HG03175 (cell line): ENCODE measurements at regions not wholly inside any gene's neighbourhood (a gene's known extent, or its start where the extent isn't known, plus 50 kb on each side); places are given as distances from the start of the nearest gene placed in this dataset.

Experiments used
- ATAC-seq: cut with Tn5 transposase; IDR thresholded peaks from one replicate; pipeline ENCODE4 v1.9.1; 2021; ENCODE audit warnings: mild to moderate bottlenecking, moderate library complexity; ENCODE audit not compliant: unreplicated experiment

- no peak for ATAC-seq
Measured at GRCh38 chr9:87148331-87149104, 201.2 kb upstream of the GAS1 start.

GRCh38 chr9:87149799-87150198, 202.5 kb upstream of the GAS1 start:
- ATAC-seq, result no peak

- no peak for ATAC-seq
Measured at GRCh38 chr9:87152256-87152655, 204.9 kb upstream of the GAS1 start.

- ATAC-seq, result no peak
Measured at GRCh38 chr9:87156247-87156646, 208.9 kb upstream of the GAS1 start.

GRCh38 chr9:87157366-87158031, 210.2 kb upstream of the GAS1 start:
- ATAC-seq, result no peak

- no peak for ATAC-seq
Measured at GRCh38 chr9:87158765-87159164, 211.5 kb upstream of the GAS1 start.

- ATAC-seq, result no peak
Measured at GRCh38 chr9:87160148-87161102, 213.1 kb upstream of the GAS1 start.

GRCh38 chr9:87167161-87167560, 219.9 kb upstream of the GAS1 start:
- ATAC-seq, result no peak

GRCh38 chr9:87167582-87167981, 220.3 kb upstream of the GAS1 start:
- ATAC-seq, result no peak

- ATAC-seq, result no peak
Measured at GRCh38 chr9:87178302-87178701, 231.0 kb upstream of the GAS1 start.

- no peak for ATAC-seq
Measured at GRCh38 chr9:87179553-87180340, 232.4 kb upstream of the GAS1 start.

GRCh38 chr9:87180361-87180760, 233.1 kb upstream of the GAS1 start:
- ATAC-seq, result no peak

- no peak for ATAC-seq
Measured at GRCh38 chr9:87180841-87181240, 233.5 kb upstream of the GAS1 start.

GRCh38 chr9:87181670-87182069, 234.4 kb upstream of the GAS1 start:
- ATAC-seq, result no peak

GRCh38 chr9:87184956-87185642, 237.8 kb upstream of the GAS1 start:
- ATAC-seq, result no peak

GRCh38 chr9:87187656-87188055, 240.3 kb upstream of the GAS1 start:
- no peak for ATAC-seq

- ATAC-seq, result no peak
Measured at GRCh38 chr9:87189006-87189405, 241.7 kb upstream of the GAS1 start.

GRCh38 chr9:87193151-87193550, 245.8 kb upstream of the GAS1 start:
- no peak for ATAC-seq

GRCh38 chr9:87193925-87194868, 246.9 kb upstream of the GAS1 start:
- no peak for ATAC-seq
